ENCODE measurements at regions not wholly inside any gene's neighbourhood (a gene's known extent, or its start where the extent isn't known, plus 50 kb on each side); places are given as distances from the start of the nearest gene placed in this dataset.

DNA sequence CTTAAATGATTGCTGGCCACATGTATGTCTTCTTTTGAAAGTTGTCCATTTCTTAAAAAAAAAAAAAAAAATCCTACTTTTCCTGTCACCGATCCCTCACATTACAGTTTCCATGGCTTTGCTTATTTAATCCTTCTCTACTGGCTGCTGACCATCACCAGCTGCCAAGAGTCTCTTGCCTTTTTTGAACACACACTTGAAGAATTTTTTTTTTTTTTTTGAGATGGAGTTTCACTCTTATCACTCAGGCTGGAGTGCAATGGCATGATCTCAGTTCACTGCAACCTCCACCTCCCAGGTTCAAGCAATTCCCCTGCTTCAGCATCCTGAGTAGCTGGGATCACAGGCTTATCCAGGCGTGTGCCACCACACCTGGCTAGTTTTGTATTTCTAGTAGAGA lies 134.0 kb downstream of the ANXA5 start:
- no peak overlapping the region for H3K4me3 ChIP-seq (ENCODE audit: low read depth, low read length)
- in situ Hi-C loops (cut with HindIII; ENCODE audit: low sequenced_read_pairs): no loop called here
- TF ChIP-seq, protein P1, sequence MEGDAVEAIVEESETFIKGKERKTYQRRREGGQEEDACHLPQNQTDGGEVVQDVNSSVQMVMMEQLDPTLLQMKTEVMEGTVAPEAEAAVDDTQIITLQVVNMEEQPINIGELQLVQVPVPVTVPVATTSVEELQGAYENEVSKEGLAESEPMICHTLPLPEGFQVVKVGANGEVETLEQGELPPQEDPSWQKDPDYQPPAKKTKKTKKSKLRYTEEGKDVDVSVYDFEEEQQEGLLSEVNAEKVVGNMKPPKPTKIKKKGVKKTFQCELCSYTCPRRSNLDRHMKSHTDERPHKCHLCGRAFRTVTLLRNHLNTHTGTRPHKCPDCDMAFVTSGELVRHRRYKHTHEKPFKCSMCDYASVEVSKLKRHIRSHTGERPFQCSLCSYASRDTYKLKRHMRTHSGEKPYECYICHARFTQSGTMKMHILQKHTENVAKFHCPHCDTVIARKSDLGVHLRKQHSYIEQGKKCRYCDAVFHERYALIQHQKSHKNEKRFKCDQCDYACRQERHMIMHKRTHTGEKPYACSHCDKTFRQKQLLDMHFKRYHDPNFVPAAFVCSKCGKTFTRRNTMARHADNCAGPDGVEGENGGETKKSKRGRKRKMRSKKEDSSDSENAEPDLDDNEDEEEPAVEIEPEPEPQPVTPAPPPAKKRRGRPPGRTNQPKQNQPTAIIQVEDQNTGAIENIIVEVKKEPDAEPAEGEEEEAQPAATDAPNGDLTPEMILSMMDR (IDR thresholded peaks at IDR 0.05; ENCODE audit: low read depth, low read length): no peak
- no peak for DNase-seq (ENCODE audit: low read depth, low spot score)

DNA sequence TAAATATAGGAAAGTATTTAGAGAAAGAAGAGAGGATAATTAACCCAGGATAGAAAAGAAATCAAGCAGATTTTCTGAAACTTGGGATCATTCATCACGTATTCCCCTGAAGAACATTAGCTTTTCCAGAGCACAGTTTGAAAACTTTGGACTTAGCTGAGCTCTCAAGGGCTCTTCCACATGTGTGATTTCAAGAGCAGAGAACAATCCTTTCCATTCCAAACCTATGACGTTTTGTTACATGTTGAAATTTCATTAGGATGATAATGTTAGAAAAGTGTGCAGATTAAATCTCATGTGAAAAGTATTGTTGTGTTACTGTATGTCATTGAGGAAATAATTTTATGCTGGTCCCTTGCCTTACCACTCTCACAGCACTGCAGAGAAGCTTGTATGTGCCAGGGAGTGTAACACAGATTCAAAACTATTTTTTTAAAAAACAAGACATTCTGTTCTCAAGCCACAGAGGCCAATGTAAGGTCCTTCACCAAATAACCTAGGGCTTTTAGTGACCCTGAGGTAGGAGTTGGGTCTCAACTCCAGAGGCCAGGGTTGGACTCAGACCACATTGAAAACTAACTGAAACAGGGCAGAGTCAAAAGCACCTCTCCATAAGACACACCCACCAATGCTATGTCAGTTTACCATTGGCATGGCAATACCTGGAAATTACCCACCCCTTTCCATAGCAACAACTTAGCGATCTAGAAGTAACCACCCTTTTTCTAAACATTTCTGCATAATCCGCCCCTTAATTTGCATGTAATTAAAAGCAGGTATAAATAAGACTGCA lies 141.3 kb downstream of the ANXA5 start:
- no peak for DNase-seq (ENCODE audit: low read depth, low spot score)
- TF ChIP-seq, protein P1 (IDR thresholded peaks at IDR 0.05; ENCODE audit: low read depth, low read length): no peak
- in situ Hi-C loops (cut with HindIII; ENCODE audit: low sequenced_read_pairs): no loop called here
- no peak overlapping the region for H3K4me3 ChIP-seq (ENCODE audit: low read depth, low read length)

DNA sequence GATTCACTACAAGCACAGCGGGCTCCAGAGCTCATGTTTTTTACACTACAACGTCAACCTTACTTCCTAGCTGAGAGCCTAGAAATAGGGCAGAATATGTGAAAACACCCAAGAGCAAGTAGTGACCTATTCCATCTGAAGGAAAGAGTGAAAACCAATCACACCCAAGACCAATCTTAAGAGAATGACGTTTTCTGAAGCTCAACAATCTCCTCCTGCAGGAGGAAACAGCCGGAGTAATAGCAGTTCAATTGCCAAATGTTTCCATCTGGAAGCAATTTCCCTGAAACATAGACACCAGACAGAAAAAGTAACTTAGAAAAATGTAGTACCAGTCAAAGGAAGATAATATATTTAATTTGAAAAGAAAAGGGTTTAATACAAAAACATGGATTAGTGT lies 142.4 kb downstream of the ANXA5 start:
- TF ChIP-seq, protein P1 (IDR thresholded peaks at IDR 0.05; ENCODE audit: low read depth, low read length): no peak
- no peak overlapping the region for H3K4me3 ChIP-seq (ENCODE audit: low read depth, low read length)
- in situ Hi-C loops (cut with HindIII; ENCODE audit: low sequenced_read_pairs): no loop called here
- DNase-seq (ENCODE audit: low read depth, low spot score): no peak

DNA sequence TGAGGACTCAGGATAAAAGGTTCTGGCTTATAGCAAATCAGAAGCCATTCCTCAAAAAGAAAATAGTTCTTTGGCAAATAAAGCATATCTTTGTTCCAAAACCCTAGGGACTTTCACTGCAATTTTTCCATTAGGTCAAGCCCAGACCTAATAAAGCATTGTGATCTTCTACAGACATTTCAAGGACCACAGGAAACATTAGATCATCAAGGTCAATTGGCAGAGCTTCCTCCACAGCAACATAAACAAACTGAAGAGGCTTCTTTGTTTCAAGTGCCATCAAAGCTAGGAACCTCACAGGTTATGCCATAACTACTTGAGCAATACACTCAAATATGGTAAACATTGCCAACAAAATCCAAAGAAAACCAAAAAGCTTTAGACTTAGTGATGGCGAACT lies 144.9 kb downstream of the ANXA5 start:
- no peak overlapping the region for H3K4me3 ChIP-seq (ENCODE audit: low read depth, low read length)
- DNase-seq (ENCODE audit: low read depth, low spot score): no peak
- in situ Hi-C loops (cut with HindIII; ENCODE audit: low sequenced_read_pairs): no loop called here
- TF ChIP-seq, protein P1 (IDR thresholded peaks at IDR 0.05; ENCODE audit: low read depth, low read length): no peak

DNA sequence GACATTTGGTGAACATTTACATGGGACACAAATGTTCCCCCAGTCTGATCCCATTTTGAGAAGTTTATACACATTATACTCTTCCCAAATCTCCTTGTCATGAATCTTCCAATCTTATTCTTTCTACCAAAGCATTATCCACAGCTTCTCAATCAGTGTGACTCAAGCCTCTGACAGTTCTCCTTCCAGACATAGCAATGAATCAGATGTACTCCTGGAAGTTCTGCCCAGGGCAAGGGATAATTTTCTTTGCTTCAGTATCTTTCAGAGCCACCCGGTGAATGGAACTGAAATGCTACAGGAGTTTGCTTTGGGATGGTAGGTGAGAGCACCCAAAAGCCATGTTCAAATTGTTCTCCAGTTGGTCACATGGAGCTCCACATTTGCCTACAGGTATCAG lies 145.5 kb downstream of the ANXA5 start:
- H3K4me3 ChIP-seq (ENCODE audit: low read depth, low read length): no peak overlapping the region
- DNase-seq (ENCODE audit: low read depth, low spot score): peak; percentile 6
- in situ Hi-C loops (cut with HindIII; ENCODE audit: low sequenced_read_pairs): no loop called here
- TF ChIP-seq, protein P1 (IDR thresholded peaks at IDR 0.05; ENCODE audit: low read depth, low read length): no peak

DNA sequence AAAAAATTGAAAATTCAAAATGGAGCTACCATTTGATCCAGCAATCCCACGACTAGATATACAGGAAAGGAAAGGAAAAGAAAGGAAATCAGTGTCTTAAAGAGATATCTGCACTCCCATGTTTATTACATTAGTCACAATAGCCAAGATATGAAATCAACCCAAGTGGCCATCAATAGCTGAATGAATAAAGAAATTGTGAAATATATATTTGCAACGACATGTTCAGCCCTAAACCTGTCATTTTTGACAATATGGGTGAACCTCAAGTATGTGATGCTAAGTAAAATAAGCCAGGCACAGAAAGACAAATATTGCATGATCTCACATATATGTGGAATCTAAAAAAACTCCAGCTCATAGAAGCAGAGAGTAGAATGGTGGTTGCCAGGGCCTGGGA lies 155.1 kb downstream of the ANXA5 start:
- DNase-seq (ENCODE audit: low read depth, low spot score): no peak
- in situ Hi-C loops (cut with HindIII; ENCODE audit: low sequenced_read_pairs): no loop called here
- TF ChIP-seq, protein P1 (IDR thresholded peaks at IDR 0.05; ENCODE audit: low read depth, low read length): no peak
- H3K4me3 ChIP-seq (ENCODE audit: low read depth, low read length): no peak overlapping the region
